Suprapubic skin (tissue), 4 donors: ENCODE measurements at regions not wholly inside any gene's neighbourhood (a gene's known extent, or its start where the extent isn't known, plus 50 kb on each side); places are given as distances from the start of the nearest gene placed in this dataset.

ENCODE experiments used
- CTCF ChIP-seq, 2 donors: fragments of 200-600 bp in 1 of 2; fragments of 450-650 bp in 1 of 2; sonication (generic) in 1 of 2; IDR thresholded peaks; one replicate each; pipeline ENCODE4 v1.5.1; 2016 to 2019; ENCODE audit warnings: antibody characterized with exemption in 2 of 2, mild to moderate bottlenecking in 1 of 2, moderate library complexity in 1 of 2
- EP300 ChIP-seq: sonication (generic); formaldehyde crosslinking; IDR thresholded peaks from one replicate; pipeline ENCODE4 v1.6.1; 2017; ENCODE audit warnings: antibody characterized with exemption
- POLR2A ChIP-seq, 2 donors: fragments of 450-650 bp; IDR thresholded peaks; one replicate each; pipeline ENCODE4 v1.6.1; 2017; ENCODE audit warnings: antibody characterized with exemption in 2 of 2, mild to moderate bottlenecking in 2 of 2, moderate library complexity in 2 of 2
- POLR2AphosphoS5 ChIP-seq, 3 donors: sonication (generic); formaldehyde crosslinking; IDR thresholded peaks; one replicate each; pipeline ENCODE4 v1.6.1; 2017; ENCODE audit warnings: antibody characterized with exemption in 3 of 3

- TF ChIP-seq CTCF (IDR thresholded peaks at IDR 0.05) (no peak), POLR2A (IDR thresholded peaks at IDR 0.05) (no peak), POLR2AphosphoS5 (IDR thresholded peaks at IDR 0.05) (no peak), EP300 (no peak)
Measured at GRCh38 chr3:197408177-197408957, 110.0 kb upstream of the DLG1 start.
